A549 (cell line): ENCODE measurements at regions not wholly inside any gene's neighbourhood (a gene's known extent, or its start where the extent isn't known, plus 50 kb on each side); places are given as distances from the start of the nearest gene placed in this dataset.

Source experiments
- ATAC-seq, 2 experiments: fragments of 200-7000 bp in 1 of 2; fragments of >200 bp in 1 of 2; cut with Nextera tagmentation in 1 of 2; cut with Tn5 transposase in 1 of 2; 3 replicates each; pipeline versions ENCODE4 v1.8.0 to v1.9.1; 2018 to 2020; ENCODE audit warnings: mild to moderate bottlenecking in 1 of 2, moderate library complexity in 1 of 2
- CTCF ChIA-PET: fragments of 300-600 bp; sonication (Branson Sonifier 250); formaldehyde crosslinking; extraction: SDS; loops from one replicate; lab custom pipeline; 2021; ENCODE audit warnings: antibody characterized with exemption, inconsistent platforms; lab: Yijun Ruan, JAX
- POLR2A ChIA-PET: fragments of 350-600 bp; formaldehyde crosslinking; extraction: SDS; loops from one replicate; lab custom pipeline; 2021; ENCODE audit warnings: antibody characterized with exemption, inconsistent platforms; lab: Yijun Ruan, JAX
- DNase-seq, 2 experiments: peaks; one replicate each; pipeline versions ENCODE4 v3.0.0 to v3.0.0-alpha.2; 2011 to 2016; ENCODE audit warnings: low read depth in 1 of 2, low spot score in 1 of 2
- FAIRE-seq: peaks from 2 replicates; lab custom pipeline; 2011; peaks lifted over from hg19 to GRCh38; lab: Jason Lieb, UNC
- H3K27ac ChIP-seq, 2 experiments: fragments of >200 bp; sonication (Bioruptor Twin); formaldehyde crosslinking; 3 replicates each; pipeline ENCODE4 v1.5.1; 2016 to 2017
- H3K4me1 ChIP-seq: fragments of >200 bp; sonication (Bioruptor Twin); formaldehyde crosslinking; 3 replicates; pipeline ENCODE4 v1.6.1; 2016
- H3K4me2 ChIP-seq: fragments of >200 bp; sonication (Bioruptor Twin); formaldehyde crosslinking; 3 replicates; pipeline ENCODE4 v1.6.1; 2016
- H3K4me3 ChIP-seq: fragments of >200 bp; sonication (Bioruptor Twin); formaldehyde crosslinking; 3 replicates; pipeline ENCODE4 v1.5.1; 2016
- H3K9me3 ChIP-seq: fragments of >200 bp; sonication (Bioruptor Twin); formaldehyde crosslinking; 3 replicates; pipeline ENCODE4 v1.6.1; 2016
- BCL3 ChIP-seq: fragments of >200 bp; sonication (Bioruptor Twin); formaldehyde crosslinking; IDR thresholded peaks from 3 replicates; pipeline ENCODE4 v1.6.1; 2016
- CBX2 ChIP-seq: fragments of 200-600 bp; sonication (generic); IDR thresholded peaks from 2 replicates; pipeline ENCODE4 v1.6.1; 2016; ENCODE audit warnings: low read depth, mild to moderate bottlenecking, borderline replicate concordance
- CBX8 ChIP-seq: fragments of 200-600 bp; sonication (generic); IDR thresholded peaks from 2 replicates; pipeline ENCODE4 v1.6.1; 2016
- EHMT2 ChIP-seq: fragments of 200-600 bp; sonication (generic); IDR thresholded peaks from 2 replicates; pipeline ENCODE4 v1.6.1; 2016; ENCODE audit warnings: antibody characterized with exemption, low read depth, mild to moderate bottlenecking, moderate library complexity
- FOSL2 ChIP-seq, 2 experiments: fragments of 450-650 bp in 1 of 2; fragments of >200 bp in 1 of 2; sonication (Bioruptor Twin) in 1 of 2; formaldehyde crosslinking; IDR thresholded peaks; 2 replicates each; pipeline versions ENCODE4 v1.5.0 to v1.6.1; 2016 to 2020; ENCODE audit warnings: mild to moderate bottlenecking in 1 of 2, moderate library complexity in 1 of 2
- FOXS1 ChIP-seq: fragments of 250-450 bp; sonication (Bioruptor Pico); IDR thresholded peaks from 2 replicates; pipeline ENCODE4 v1.5.0; 2020; ENCODE audit warnings: mild to moderate bottlenecking, moderate library complexity
- HOXB5 ChIP-seq: fragments of 250-450 bp; sonication (Bioruptor Pico); IDR thresholded peaks from 2 replicates; pipeline ENCODE4 v1.5.0; 2020; ENCODE audit warnings: mild to moderate bottlenecking, moderate library complexity
- KDM5A ChIP-seq: fragments of 200-600 bp; sonication (generic); IDR thresholded peaks from 2 replicates; pipeline ENCODE4 v1.6.1; 2016; ENCODE audit warnings: antibody characterized with exemption, mild to moderate bottlenecking
- PBX3 ChIP-seq: IDR thresholded peaks from 2 replicates; pipeline ENCODE4 v1.6.1; 2012
- POLR2A ChIP-seq: IDR thresholded peaks from 2 replicates; pipeline ENCODE4 v1.6.1; 2012; ENCODE audit warnings: mild to moderate bottlenecking, low read length
- RNF2 ChIP-seq: fragments of 200-600 bp; sonication (generic); IDR thresholded peaks from 2 replicates; pipeline ENCODE4 v1.6.1; 2016; ENCODE audit warnings: low read depth, mild to moderate bottlenecking, antibody characterized with exemption, moderate library complexity, borderline replicate concordance
- TFCP2L1 ChIP-seq: fragments of 250-450 bp; sonication (Bioruptor Pico); IDR thresholded peaks from 2 replicates; pipeline ENCODE4 v1.5.0; 2021; ENCODE audit warnings: mild to moderate bottlenecking
- TP53 ChIP-seq: fragments of 250-450 bp; sonication (Bioruptor Pico); IDR thresholded peaks from 2 replicates; pipeline ENCODE4 v1.5.0; 2021; ENCODE audit warnings: mild to moderate bottlenecking, moderate library complexity
- USF2 ChIP-seq: fragments of 450-650 bp; IDR thresholded peaks from 2 replicates; pipeline ENCODE4 v1.6.1; 2014; ENCODE audit warnings: antibody characterized with exemption
- ZC3H11A ChIP-seq: fragments of 450-650 bp; IDR thresholded peaks from 2 replicates; pipeline ENCODE4 v1.6.1; 2014; ENCODE audit warnings: antibody characterized with exemption, mild to moderate bottlenecking
- ZNF302 ChIP-seq: fragments of 250-450 bp; sonication (Bioruptor Pico); IDR thresholded peaks from 2 replicates; pipeline ENCODE4 v1.9.0; 2021; ENCODE audit warnings: inconsistent platforms, mild to moderate bottlenecking, moderate library complexity
- WGBS: methylation state at CpG from one replicate; pipeline ENCODE4 v1.1.6; 2017; ENCODE audit errors: missing lambda C conversion rate; 5-methylcytosine and 5-hydroxymethylcytosine counted together
- TF ChIP-seq, protein P1 (sequence below): fragments of 150-350 bp; IDR thresholded peaks from 2 replicates; pipeline ENCODE4 v1.6.1; 2014; ENCODE audit warnings: low read depth, mild to moderate bottlenecking, low read length

GRCh38 chr17:5978496-5978895, 91.7 kb upstream of the WSCD1 start:
- no peak overlapping the region for H3K4me3 ChIP-seq
- no peak for FAIRE-seq
- WGBS = 2% methylated on average over 7 of the region's 7 CpGs
- no peak overlapping the region for H3K4me2 ChIP-seq
- no peak for TF ChIP-seq FOXS1
- no peak for TF ChIP-seq POLR2A
- TF ChIP-seq KDM5A = no peak
- TF ChIP-seq EHMT2 = no peak
- TF ChIP-seq, protein P1, sequence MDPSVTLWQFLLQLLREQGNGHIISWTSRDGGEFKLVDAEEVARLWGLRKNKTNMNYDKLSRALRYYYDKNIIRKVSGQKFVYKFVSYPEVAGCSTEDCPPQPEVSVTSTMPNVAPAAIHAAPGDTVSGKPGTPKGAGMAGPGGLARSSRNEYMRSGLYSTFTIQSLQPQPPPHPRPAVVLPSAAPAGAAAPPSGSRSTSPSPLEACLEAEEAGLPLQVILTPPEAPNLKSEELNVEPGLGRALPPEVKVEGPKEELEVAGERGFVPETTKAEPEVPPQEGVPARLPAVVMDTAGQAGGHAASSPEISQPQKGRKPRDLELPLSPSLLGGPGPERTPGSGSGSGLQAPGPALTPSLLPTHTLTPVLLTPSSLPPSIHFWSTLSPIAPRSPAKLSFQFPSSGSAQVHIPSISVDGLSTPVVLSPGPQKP = no peak
- no peak for TF ChIP-seq USF2
- no peak for TF ChIP-seq CBX2
- no peak for TF ChIP-seq ZC3H11A
- no peak for TF ChIP-seq FOSL2 (IDR thresholded peaks at IDR 0.05)
- no peak for TF ChIP-seq FOSL2 (CRISPR knock-in tag; IDR thresholded peaks at IDR 0.05)
- TF ChIP-seq TP53 (CRISPR knock-in tag) = no peak
- TF ChIP-seq BCL3 = no peak
- no peak for TF ChIP-seq HOXB5 (CRISPR knock-in tag)
- TF ChIP-seq ZNF302 (CRISPR knock-in tag) = no peak
- ChIA-PET CTCF (interaction anchor here (0.6 to 2.1 kb wide), 2 partner anchors 22 to 387 kb away, joined by 3 to 5 read pairs; no protein-coding TSS in a partner anchor), POLR2A (no interaction called here)
- DNase-seq = no peak
- H3K27ac ChIP-seq = no peak overlapping the region
- H3K9me3 ChIP-seq = peaks cover 13% of the 10 kb centered on the region; the same call in 1 of the 3 replicates
- no peaks in the 10 kb centered on the region for H3K4me1 ChIP-seq
- no peak for ATAC-seq

- WGBS = 2% methylated on average over 6 of the region's 6 CpGs
- Histone ChIP-seq H3K27ac (no peak overlapping the region), H3K4me1 (no peaks in the 10 kb centered on the region), H3K9me3 (peaks cover 7% of the 10 kb centered on the region; the same call in 1 of the 3 replicates), H3K4me2 (no peak overlapping the region), H3K4me3 (no peak overlapping the region)
- no peak for FAIRE-seq
- TF ChIP-seq BCL3 = no peak
- TF ChIP-seq CBX8 = peak; percentile 55; the same call in 1 of the 2 replicates
- TF ChIP-seq RNF2 = peak; percentile 87; the same call in 1 of the 2 replicates
- no peak for DNase-seq
- ATAC-seq = no peak
- ChIA-PET CTCF (no interaction called here), POLR2A (no interaction called here)
These were observed 89.2 kb upstream of the WSCD1 start for GRCh38 chr17:5980941-5981340.

- ChIA-PET POLR2A (no interaction called here), CTCF (no interaction called here)
- H3K4me2 ChIP-seq = no peak overlapping the region
- no peak overlapping the region for H3K27ac ChIP-seq
- H3K4me3 ChIP-seq = no peak overlapping the region
- FAIRE-seq = no peak
- no peak for ATAC-seq
- 0 out of 3 replicates have a peak, but pooled peaks cover 4% of the 10 kb centered on the region for H3K9me3 ChIP-seq
- TF ChIP-seq TFCP2L1 (CRISPR knock-in tag) = no peak
- TF ChIP-seq PBX3 = no peak
- no peak for TF ChIP-seq ZC3H11A
- 3% methylated on average over 2 of the region's 2 CpGs for WGBS
- no peaks in the 10 kb centered on the region for H3K4me1 ChIP-seq
- no peak for DNase-seq
These were observed 83.5 kb upstream of the WSCD1 start for GRCh38 chr17:5986644-5987043.
